HL-60 (cell line): ENCODE measurements at regions not wholly inside any gene's neighbourhood (a gene's known extent, or its start where the extent isn't known, plus 50 kb on each side); places are given as distances from the start of the nearest gene placed in this dataset.

Source experiments
- DNase-seq, 2 experiments: peaks; one replicate each; pipeline ENCODE4 v3.0.0-alpha.2; 2010 to 2020; ENCODE audit warnings: low read depth in 1 of 2, low spot score in 1 of 2
- H3K27ac ChIP-seq: fragments of 250-450 bp; sonication (Bioruptor Pico); replicated peaks from 2 replicates; pipeline ENCODE4 v1.5.1; 2020; ENCODE audit warnings: mild to moderate bottlenecking, moderate library complexity
- H3K27me3 ChIP-seq: fragments of 250-450 bp; sonication (Bioruptor Pico); 2 replicates; pipeline ENCODE4 v1.5.1; 2021; ENCODE audit warnings: mild to moderate bottlenecking, moderate library complexity; ENCODE audit not compliant: insufficient read depth, poor library complexity, severe bottlenecking
- H3K4me3 ChIP-seq: replicated peaks from 2 replicates; pipeline ENCODE4 v1.5.1; 2011; ENCODE audit warnings: mild to moderate bottlenecking, control low read depth, low read length; ENCODE audit not compliant: insufficient read depth
- CTCF ChIP-seq: IDR thresholded peaks from one replicate; pipeline ENCODE4 v1.5.1; 2011; ENCODE audit warnings: low read length, control low read depth, inconsistent platforms; ENCODE audit not compliant: insufficient read depth
- GABPA ChIP-seq: IDR thresholded peaks from 2 replicates; pipeline ENCODE4 v1.6.1; 2012; ENCODE audit warnings: low read depth
- POLR2AphosphoS5 ChIP-seq: IDR thresholded peaks from 2 replicates; pipeline ENCODE4 v1.6.1; 2012; ENCODE audit warnings: low read depth
- REST ChIP-seq: IDR thresholded peaks from 2 replicates; pipeline ENCODE4 v1.6.1; 2012; ENCODE audit warnings: low read depth; ENCODE audit not compliant: insufficient replicate concordance
- SPI1 ChIP-seq: IDR thresholded peaks from 2 replicates; pipeline ENCODE4 v1.6.1; 2012; ENCODE audit warnings: low read depth, mild to moderate bottlenecking, borderline replicate concordance

DNA sequence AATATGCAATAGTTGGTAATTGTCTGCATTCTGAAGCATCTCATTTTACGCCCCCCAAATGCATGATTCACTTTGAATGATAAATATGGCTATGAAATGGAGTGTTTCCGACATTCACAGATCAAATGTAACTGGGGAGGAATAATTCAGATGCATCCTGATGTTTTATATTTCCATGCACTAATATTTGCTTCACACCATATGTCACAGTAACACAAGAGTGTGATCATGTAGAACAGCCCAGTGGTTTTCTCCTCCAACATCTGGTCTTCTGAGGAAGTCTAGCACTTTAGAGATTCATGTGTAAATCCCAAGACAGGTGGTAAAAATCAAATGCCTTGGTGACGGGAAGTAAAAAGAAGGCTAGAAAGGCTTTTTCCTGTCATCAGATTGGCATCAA lies 273.1 kb downstream of the DIO2 start:
- TF ChIP-seq GABPA (no peak), POLR2AphosphoS5 (no peak), SPI1 (no peak), REST (no peak), CTCF (no peak)
- no peak overlapping the region for H3K4me3 ChIP-seq
- no peak for DNase-seq
- no peak overlapping the region for H3K27ac ChIP-seq
- no peaks in the 10 kb centered on the region for H3K27me3 ChIP-seq

DNA sequence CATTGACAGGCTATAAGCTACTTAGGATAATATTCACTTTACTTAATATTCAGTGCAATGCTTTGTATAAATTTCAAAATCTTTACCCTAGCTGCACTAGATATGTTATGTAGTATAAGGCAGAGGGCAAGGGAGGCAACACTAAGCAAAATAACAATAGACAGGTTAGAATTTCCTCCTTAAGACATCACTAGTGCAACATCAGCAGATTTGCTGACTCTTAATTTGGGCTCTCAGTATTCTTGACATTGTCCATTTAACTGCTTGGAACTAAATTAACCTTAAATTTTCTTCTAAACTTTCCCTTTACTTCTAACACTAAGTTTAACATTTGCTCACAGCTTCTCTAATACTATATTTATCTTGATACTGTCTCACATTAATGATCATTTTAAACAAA lies 273.9 kb downstream of the DIO2 start:
- H3K4me3 ChIP-seq: no peak overlapping the region
- TF ChIP-seq GABPA (no peak), REST (no peak), SPI1 (no peak), CTCF (no peak), POLR2AphosphoS5 (no peak)
- DNase-seq: no peak
- H3K27me3 ChIP-seq: no peaks in the 10 kb centered on the region
- H3K27ac ChIP-seq: no peak overlapping the region

DNA sequence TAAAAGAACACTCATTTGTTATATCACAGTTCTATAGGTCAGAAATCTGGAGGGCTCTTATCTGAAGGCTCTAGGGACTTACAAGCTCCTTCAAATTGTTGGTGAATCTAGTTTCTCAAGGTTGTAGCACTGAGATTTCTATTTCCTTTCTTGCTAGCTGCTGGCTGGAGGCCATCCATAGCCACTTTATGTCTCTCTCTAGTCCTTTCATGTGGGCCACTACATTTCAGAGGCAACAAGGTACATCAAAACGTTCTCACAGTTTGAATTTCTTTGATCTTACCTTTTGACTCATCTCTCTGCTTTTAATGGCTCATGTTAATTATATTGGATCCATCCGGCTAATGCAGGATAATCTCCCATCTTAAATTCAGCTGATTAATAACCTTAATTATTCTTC lies 286.8 kb downstream of the DIO2 start:
- H3K4me3 ChIP-seq: no peak overlapping the region
- TF ChIP-seq REST (no peak), POLR2AphosphoS5 (no peak), GABPA (no peak), CTCF (no peak), SPI1 (no peak)
- DNase-seq: no peak
- no peak overlapping the region for H3K27ac ChIP-seq
- no peaks in the 10 kb centered on the region for H3K27me3 ChIP-seq
